HepG2 (cell line): ENCODE measurements at regions not wholly inside any gene's neighbourhood (a gene's known extent, or its start where the extent isn't known, plus 50 kb on each side); places are given as distances from the start of the nearest gene placed in this dataset.

Source experiments
- AGO2 ChIP-seq: fragments of 200-400 bp; formaldehyde crosslinking; optimal IDR thresholded peaks from 2 replicates; pipeline ENCODE3; 2017; ENCODE audit warnings: mild to moderate bottlenecking, low read depth, low read length, moderate library complexity
- GMEB2 ChIP-seq: IDR thresholded peaks from 2 replicates; pipeline ENCODE4 v1.6.1; 2016; ENCODE audit warnings: missing biosample characterization, missing genetic modification reagents, low read depth
- HDAC2 ChIP-seq: sonication (generic); formaldehyde crosslinking; IDR thresholded peaks from 2 replicates; pipeline ENCODE4 v1.4.0; 2020; ENCODE audit warnings: missing genetic modification reagents
- HINFP ChIP-seq: sonication (generic); formaldehyde crosslinking; IDR thresholded peaks from 2 replicates; pipeline ENCODE4 v1.4.0; 2020; ENCODE audit warnings: low read depth, mild to moderate bottlenecking, missing genetic modification reagents
- KDM6A ChIP-seq: IDR thresholded peaks from 2 replicates; pipeline ENCODE4 v1.6.1; 2016; ENCODE audit warnings: low read depth
- MXD4 ChIP-seq: IDR thresholded peaks from 2 replicates; pipeline ENCODE4 v1.6.1; 2016; ENCODE audit warnings: mild to moderate bottlenecking, missing biosample characterization, missing genetic modification reagents
- PATZ1 ChIP-seq: sonication (generic); formaldehyde crosslinking; IDR thresholded peaks from 2 replicates; pipeline ENCODE4 v1.4.0; 2020; ENCODE audit warnings: missing genetic modification reagents
- PRMT3 ChIP-seq: sonication (generic); formaldehyde crosslinking; IDR thresholded peaks from 2 replicates; pipeline ENCODE4 v1.8.1; 2022; ENCODE audit warnings: low read depth, mild to moderate bottlenecking, moderate library complexity, missing genetic modification reagents, borderline replicate concordance
- THRA ChIP-seq: sonication (generic); formaldehyde crosslinking; IDR thresholded peaks from 2 replicates; pipeline ENCODE4 v1.4.0; 2020; ENCODE audit warnings: missing genetic modification reagents, borderline replicate concordance
- ZFP37 ChIP-seq: sonication (generic); formaldehyde crosslinking; IDR thresholded peaks from 2 replicates; pipeline ENCODE4 v1.4.0; 2020; ENCODE audit warnings: missing genetic modification reagents, borderline replicate concordance
- ZNF335 ChIP-seq: sonication (generic); formaldehyde crosslinking; IDR thresholded peaks from 2 replicates; pipeline ENCODE4 v1.4.0; 2020; ENCODE audit warnings: missing genetic modification reagents
- ZNF430 ChIP-seq: sonication (generic); formaldehyde crosslinking; IDR thresholded peaks from 2 replicates; pipeline ENCODE4 v1.9.0; 2021; ENCODE audit warnings: mild to moderate bottlenecking, missing genetic modification reagents
- ZNF446 ChIP-seq: sonication (generic); formaldehyde crosslinking; IDR thresholded peaks from 2 replicates; pipeline ENCODE4 v1.5.0; 2020; ENCODE audit warnings: mild to moderate bottlenecking, missing genetic modification reagents
- ZNF484 ChIP-seq: sonication (generic); formaldehyde crosslinking; IDR thresholded peaks from 2 replicates; pipeline ENCODE4 v1.5.1; 2020; ENCODE audit warnings: mild to moderate bottlenecking, low read depth, missing genetic modification reagents, borderline replicate concordance
- ZNF646 ChIP-seq: sonication (generic); formaldehyde crosslinking; IDR thresholded peaks from 2 replicates; pipeline ENCODE4 v1.9.0; 2021; ENCODE audit warnings: mild to moderate bottlenecking, missing genetic modification reagents

GRCh38 chr10:3852147-3852904, 67.3 kb upstream of the KLF6 start (continued):
- no peak for TF ChIP-seq ZNF430 (CRISPR knock-in tag)
- no peak for TF ChIP-seq ZNF484 (CRISPR knock-in tag)
- TF ChIP-seq ZNF646 (CRISPR knock-in tag) = no peak
- no peak for TF ChIP-seq ZFP37
- peak; percentile 37; the same call in 1 of the 2 replicates for TF ChIP-seq KDM6A (CRISPR knock-in tag)
- TF ChIP-seq PATZ1 (CRISPR knock-in tag) = 0 out of 2 replicates have a peak, but pooled peaks have one; percentile 31
- peak; percentile 42; the same call in 1 of the 2 replicates for TF ChIP-seq MXD4 (CRISPR knock-in tag)
- no peak for TF ChIP-seq ZNF446 (CRISPR knock-in tag)
- no peak; the same call in 1 of the 2 replicates for TF ChIP-seq ZNF335 (CRISPR knock-in tag)
- TF ChIP-seq HINFP (CRISPR knock-in tag) = no peak
- peak; percentile 82 for TF ChIP-seq HDAC2 (CRISPR knock-in tag)
- TF ChIP-seq GMEB2 (CRISPR knock-in tag) = 0 out of 2 replicates have a peak, but pooled peaks have one; percentile 22
- 0 out of 2 replicates have a peak, but pooled peaks have one; percentile 31 for TF ChIP-seq THRA (CRISPR knock-in tag)
- no peak for TF ChIP-seq AGO2
- no peak for TF ChIP-seq PRMT3 (CRISPR knock-in tag)
